GM12801 (cell line): ENCODE measurements at regions not wholly inside any gene's neighbourhood (a gene's known extent, or its start where the extent isn't known, plus 50 kb on each side); places are given as distances from the start of the nearest gene placed in this dataset.

Experiments used
- CTCF ChIP-seq: IDR thresholded peaks from one replicate; pipeline ENCODE4 v1.5.1; 2011; ENCODE audit warnings: control low read depth; ENCODE audit not compliant: insufficient read length; ENCODE audit errors: extremely low read depth

- no peak for TF ChIP-seq CTCF
Measured at GRCh38 chr12:132404435-132404855, 75.1 kb upstream of the GALNT9 start.

GRCh38 chr12:132403636-132404434 lies 74.4 kb upstream of the GALNT9 start:
- no peak for TF ChIP-seq CTCF

DNA sequence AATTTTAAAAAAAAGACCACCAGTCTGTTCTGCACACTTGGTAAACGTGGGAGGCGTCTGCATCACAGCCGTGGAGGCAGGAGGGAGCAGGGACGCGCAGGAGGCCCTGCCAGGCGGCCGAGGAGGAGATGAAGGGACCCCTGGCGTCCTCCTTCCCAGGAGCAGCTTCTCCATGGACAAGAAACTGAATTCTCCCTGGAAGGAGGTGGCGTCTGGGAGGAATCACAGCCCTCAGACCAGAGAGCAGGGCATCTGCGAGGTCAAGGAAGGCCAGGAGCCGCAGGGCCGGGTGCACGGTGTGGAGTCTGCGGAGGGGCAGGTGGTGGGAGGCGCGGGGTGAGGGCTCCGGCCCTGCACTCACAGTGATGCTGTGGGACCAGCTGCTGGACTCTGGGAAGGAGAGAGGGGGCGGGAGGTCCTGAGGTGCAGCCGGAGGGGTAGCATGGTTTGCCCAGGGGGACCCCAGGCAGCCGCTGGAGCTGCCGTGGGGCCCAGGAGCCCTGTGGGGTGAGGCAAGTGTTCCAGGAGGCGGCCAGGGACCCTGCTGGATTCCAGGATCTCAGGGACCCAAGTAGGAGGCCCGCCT lies 73.5 kb upstream of the GALNT9 start:
- no peak for TF ChIP-seq CTCF

DNA sequence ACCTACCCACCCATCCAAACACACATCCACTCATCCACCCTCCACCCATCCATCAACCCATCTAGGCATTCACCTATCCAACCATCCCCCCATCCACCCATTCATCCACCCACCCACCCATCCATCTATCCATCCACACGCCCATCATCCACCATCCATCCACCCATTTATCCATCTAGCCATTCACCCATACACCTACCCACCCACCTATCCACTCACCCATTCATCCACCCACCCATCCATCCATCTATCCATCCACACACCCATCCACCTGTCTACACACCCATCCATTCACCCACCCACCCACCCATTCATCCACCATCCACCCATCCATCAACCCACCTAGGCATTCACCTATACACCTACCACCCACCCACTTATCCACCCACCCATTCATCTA lies 72.6 kb upstream of the GALNT9 start:
- no peak for TF ChIP-seq CTCF

- TF ChIP-seq CTCF = no peak
Measured at GRCh38 chr12:132400011-132400641, 70.7 kb upstream of the GALNT9 start.

DNA sequence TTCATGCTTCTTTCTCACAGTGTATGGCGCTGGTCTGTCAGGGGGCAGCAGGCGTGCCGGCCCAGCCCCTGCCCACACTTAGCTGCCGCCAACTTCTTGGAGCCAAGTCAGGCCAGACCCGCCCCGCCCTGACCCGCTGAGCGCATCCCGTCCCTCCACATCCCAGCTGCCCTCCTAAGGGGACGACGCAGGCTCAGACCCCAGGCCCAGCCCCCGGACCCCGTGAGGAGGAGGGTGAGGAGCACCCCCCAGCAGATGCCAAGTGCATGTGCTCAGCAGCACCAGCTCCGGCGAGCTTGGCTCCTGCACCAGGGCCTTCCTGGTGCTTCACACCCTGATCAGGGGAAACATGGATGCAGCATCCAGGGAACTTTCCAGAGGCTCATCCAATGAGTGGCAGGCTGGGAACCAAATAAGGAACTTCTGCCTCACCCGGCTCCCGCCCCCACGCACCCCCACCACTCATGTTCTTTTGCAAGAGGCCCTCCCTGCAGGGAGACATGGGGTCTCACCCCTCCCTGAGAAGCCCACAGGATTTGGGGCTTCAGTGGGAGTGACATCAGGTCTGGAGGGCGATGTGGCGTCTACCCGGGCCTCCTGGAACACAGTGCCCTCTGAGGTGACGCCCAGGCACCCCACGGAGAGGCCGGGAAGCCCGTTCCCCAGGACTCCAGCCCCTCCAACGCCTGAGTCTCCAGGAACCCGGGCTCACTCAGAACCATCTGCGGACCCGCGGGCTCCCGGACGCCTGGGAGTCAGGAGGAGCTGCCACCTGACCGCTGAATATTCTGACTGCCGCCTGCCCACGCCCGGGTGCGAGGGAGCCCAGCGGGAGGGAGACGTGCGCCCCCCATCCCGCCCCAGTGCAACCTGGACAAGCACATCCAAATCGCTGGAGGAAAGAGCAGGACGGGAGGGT lies 70.0 kb upstream of the GALNT9 start:
- TF ChIP-seq CTCF = no peak
